ENCODE measurements at regions not wholly inside any gene's neighbourhood (a gene's known extent, or its start where the extent isn't known, plus 50 kb on each side); places are given as distances from the start of the nearest gene placed in this dataset.

DNA sequence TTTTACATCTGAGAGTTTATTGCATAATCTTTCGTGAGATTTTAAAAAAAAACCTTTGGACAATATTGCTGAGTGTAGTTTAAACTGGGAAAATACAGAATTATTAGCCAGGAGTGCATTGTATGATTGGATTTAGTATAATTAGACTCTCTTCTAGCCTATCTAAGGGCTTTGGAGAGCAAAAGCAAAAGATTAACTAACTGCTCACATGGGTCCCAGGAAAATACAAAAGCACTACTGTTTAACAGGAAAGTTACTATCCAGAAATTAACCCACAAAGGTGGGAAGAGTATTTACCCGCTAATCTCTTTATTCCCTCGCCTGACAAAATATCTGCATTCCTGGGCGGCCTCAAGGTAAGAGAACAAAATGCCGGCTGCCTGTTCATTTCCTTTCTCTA is 309.5 kb downstream of the ATXN7L3B start:
- TF ChIP-seq, protein P1, sequence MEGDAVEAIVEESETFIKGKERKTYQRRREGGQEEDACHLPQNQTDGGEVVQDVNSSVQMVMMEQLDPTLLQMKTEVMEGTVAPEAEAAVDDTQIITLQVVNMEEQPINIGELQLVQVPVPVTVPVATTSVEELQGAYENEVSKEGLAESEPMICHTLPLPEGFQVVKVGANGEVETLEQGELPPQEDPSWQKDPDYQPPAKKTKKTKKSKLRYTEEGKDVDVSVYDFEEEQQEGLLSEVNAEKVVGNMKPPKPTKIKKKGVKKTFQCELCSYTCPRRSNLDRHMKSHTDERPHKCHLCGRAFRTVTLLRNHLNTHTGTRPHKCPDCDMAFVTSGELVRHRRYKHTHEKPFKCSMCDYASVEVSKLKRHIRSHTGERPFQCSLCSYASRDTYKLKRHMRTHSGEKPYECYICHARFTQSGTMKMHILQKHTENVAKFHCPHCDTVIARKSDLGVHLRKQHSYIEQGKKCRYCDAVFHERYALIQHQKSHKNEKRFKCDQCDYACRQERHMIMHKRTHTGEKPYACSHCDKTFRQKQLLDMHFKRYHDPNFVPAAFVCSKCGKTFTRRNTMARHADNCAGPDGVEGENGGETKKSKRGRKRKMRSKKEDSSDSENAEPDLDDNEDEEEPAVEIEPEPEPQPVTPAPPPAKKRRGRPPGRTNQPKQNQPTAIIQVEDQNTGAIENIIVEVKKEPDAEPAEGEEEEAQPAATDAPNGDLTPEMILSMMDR (IDR thresholded peaks at IDR 0.05; ENCODE audit: low read depth, low read length, missing control alignments) = no peak
- H3K4me3 ChIP-seq (ENCODE audit: low read depth, low read length) = no peak overlapping the region
- in situ Hi-C loops (cut with HindIII; ENCODE audit: low sequenced_read_pairs) = no loop called here
- DNase-seq (ENCODE audit: low read depth) = no peak

DNA sequence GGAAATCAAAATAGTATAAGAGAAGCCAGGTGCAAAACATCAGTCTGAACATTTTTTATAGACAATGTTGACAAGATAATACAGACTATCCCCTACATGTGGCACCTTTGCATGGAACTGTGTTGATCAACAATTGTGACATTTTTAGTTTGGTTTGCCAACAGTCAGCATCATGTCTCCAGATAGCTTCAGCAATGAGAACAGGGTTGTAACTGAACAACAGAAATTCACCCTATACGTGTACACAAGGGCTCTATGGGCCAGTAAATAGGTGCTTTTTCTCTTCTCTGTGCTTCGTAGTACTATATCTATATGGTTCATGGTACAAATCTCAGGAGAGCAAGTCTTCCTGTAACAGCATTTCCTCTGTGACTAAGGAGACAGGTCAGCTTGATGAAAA is 310.4 kb downstream of the ATXN7L3B start:
- H3K4me3 ChIP-seq (ENCODE audit: low read depth, low read length) = no peak overlapping the region
- TF ChIP-seq, protein P1 (IDR thresholded peaks at IDR 0.05; ENCODE audit: low read depth, low read length, missing control alignments) = no peak
- no peak for DNase-seq (ENCODE audit: low read depth)
- in situ Hi-C loops (cut with HindIII; ENCODE audit: low sequenced_read_pairs) = no loop called here

DNA sequence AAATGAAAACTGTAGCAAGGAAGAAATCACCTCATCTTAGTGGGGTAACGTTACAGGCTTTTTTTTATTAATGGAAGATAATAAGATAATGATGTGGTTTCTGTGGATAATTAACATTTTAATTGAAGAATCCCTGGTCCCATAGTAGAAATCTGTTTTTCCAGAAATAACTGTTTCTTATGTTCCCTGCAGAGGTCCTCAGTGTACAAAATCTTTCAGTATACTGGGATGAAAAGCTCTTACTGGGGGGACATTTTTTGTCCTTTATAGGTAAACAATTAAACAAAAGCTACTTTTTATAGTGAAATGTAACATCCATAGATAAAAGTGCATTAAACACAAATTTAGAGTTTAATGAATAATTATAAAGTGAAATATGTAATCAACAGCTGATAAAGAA is 312.2 kb downstream of the ATXN7L3B start:
- TF ChIP-seq, protein P1 (IDR thresholded peaks at IDR 0.05; ENCODE audit: low read depth, low read length, missing control alignments) = no peak
- no peak overlapping the region for H3K4me3 ChIP-seq (ENCODE audit: low read depth, low read length)
- DNase-seq (ENCODE audit: low read depth) = no peak
- in situ Hi-C loops (cut with HindIII; ENCODE audit: low sequenced_read_pairs) = no loop called here

DNA sequence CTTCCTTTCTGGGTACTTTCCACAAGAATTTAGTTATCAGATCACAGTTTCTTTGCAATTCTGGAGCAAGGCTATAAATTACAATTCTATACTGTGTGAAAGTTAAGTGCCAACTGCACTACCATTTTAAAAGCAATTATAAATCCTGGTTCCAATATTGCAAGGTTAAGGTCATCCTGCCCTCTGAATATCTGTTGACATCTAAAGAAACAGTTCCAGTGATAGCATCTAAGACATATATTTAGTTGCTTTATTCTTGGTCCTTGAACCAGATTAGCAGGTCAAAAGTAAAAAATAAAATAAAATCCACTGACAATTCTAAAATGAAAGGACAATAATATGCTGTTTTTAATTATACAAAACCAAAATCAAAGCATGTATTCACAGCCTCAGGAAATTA is 334.2 kb downstream of the ATXN7L3B start:
- H3K4me3 ChIP-seq (ENCODE audit: low read depth, low read length) = no peak overlapping the region
- DNase-seq (ENCODE audit: low read depth) = no peak
- TF ChIP-seq, protein P1 (IDR thresholded peaks at IDR 0.05; ENCODE audit: low read depth, low read length, missing control alignments) = no peak
- in situ Hi-C loops (cut with HindIII; ENCODE audit: low sequenced_read_pairs) = no loop called here

DNA sequence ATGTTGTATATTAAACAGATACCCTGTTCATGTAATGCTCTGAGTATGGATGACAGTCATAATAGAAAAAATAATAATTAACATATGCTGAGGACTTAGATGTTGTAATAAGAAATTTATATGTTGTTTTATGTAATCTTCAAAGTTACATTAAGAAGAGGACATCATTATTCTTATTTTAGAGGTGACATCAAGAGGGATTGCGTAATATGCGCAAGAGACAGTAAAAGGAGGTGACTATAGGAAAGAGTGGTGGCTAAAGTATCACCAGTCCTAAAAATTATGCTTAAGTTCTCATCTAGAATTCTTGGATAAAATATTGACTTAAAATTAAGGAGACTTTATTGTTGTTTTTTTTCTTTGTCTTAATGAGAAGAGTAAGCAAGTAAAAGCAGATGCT is 323.9 kb downstream of the KCNC2 start:
- TF ChIP-seq, protein P1 (IDR thresholded peaks at IDR 0.05; ENCODE audit: low read depth, low read length, missing control alignments) = no peak
- H3K4me3 ChIP-seq (ENCODE audit: low read depth, low read length) = no peak overlapping the region
- in situ Hi-C loops (cut with HindIII; ENCODE audit: low sequenced_read_pairs) = no loop called here
- DNase-seq (ENCODE audit: low read depth) = no peak

DNA sequence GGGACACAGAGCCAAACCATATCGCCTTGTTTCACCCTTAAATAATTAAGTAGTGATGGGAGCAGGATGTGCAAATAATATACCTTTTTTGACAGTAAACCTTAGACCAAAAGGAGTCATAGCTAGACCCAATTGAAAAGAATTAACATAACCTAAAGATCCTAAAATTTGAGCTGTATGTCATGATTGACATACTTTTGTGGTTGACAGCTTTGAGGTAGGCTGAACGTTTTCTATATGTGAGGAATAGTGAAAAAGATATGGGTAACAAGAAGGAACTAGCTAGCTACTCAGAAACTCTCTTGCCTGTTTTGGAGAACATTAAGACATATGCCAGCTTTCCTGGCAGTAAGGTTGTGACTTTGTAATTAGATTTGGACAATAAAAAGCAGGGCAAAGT is 320.6 kb downstream of the KCNC2 start:
- in situ Hi-C loops (cut with HindIII; ENCODE audit: low sequenced_read_pairs) = no loop called here
- no peak for DNase-seq (ENCODE audit: low read depth)
- TF ChIP-seq, protein P1 (IDR thresholded peaks at IDR 0.05; ENCODE audit: low read depth, low read length, missing control alignments) = no peak
- H3K4me3 ChIP-seq (ENCODE audit: low read depth, low read length) = no peak overlapping the region
